HUES6 (cell line): ENCODE measurements at regions not wholly inside any gene's neighbourhood (a gene's known extent, or its start where the extent isn't known, plus 50 kb on each side); places are given as distances from the start of the nearest gene placed in this dataset.
"Not testable (repeated sequence)": the region's sequence is repeated elsewhere in the genome, so short reads cannot be mapped to it uniquely, and the experiment has no call there.

Experiments used
- H3K27ac ChIP-seq: 2 replicates; pipeline ENCODE4 v1.7.0; 2013; ENCODE audit warnings: low read depth, mild to moderate bottlenecking, low read length, inconsistent platforms
- H3K27me3 ChIP-seq: 2 replicates; pipeline ENCODE4 v1.6.1; 2013; ENCODE audit warnings: low read length; ENCODE audit not compliant: control insufficient read depth, insufficient read depth
- H3K36me3 ChIP-seq: 2 replicates; pipeline ENCODE4 v1.6.1; 2013; ENCODE audit warnings: low read length; ENCODE audit not compliant: control insufficient read depth, insufficient read depth
- H3K4me1 ChIP-seq: 2 replicates; pipeline ENCODE4 v1.6.1; 2013; ENCODE audit warnings: low read length; ENCODE audit not compliant: control insufficient read depth, insufficient read depth
- H3K4me3 ChIP-seq: 2 replicates; pipeline ENCODE4 v1.5.1; 2013; ENCODE audit warnings: low read depth, low read length
- H3K9ac ChIP-seq: one replicate; pipeline ENCODE4 v1.6.1; 2013; ENCODE audit warnings: mild to moderate bottlenecking, low read length
- H3K9me3 ChIP-seq: 2 replicates; pipeline ENCODE4 v1.6.1; 2013; ENCODE audit warnings: low read depth, low read length; ENCODE audit not compliant: control insufficient read depth, insufficient read depth

GRCh38 chr13:84741253-84741652 lies 859.0 kb upstream of the SLITRK1 start:
- H3K36me3 ChIP-seq: no peaks in the 10 kb centered on the region
- no peak overlapping the region for H3K9ac ChIP-seq
- H3K27ac ChIP-seq: no peak overlapping the region
- no peaks in the 10 kb centered on the region for H3K9me3 ChIP-seq
- H3K27me3 ChIP-seq: no peaks in the 10 kb centered on the region
- H3K4me1 ChIP-seq: peaks cover 5% of the 10 kb centered on the region; the same call in 1 of the 2 replicates
- H3K4me3 ChIP-seq: no peak overlapping the region

DNA sequence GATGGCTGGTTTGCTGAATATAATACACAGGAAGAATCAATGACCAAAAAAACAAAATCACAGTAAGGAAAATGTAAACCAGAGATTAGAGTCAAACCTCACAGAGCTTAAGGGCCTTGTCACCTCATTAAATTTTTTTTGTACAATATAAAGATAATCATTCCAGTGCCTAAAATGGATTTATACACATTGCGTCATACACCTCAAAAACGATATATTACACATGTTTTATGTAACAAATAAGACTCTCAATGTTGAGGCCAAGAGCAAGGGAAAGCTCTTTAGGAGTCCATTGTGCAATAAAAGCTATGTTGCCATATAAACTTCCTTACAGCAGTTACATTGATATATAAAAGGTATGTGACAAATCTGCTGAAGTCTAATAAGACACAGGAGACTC lies 856.7 kb upstream of the SLITRK1 start:
- H3K4me1 ChIP-seq: peaks cover 5% of the 10 kb centered on the region; the same call in 1 of the 2 replicates
- H3K4me3 ChIP-seq: no peak overlapping the region
- H3K9me3 ChIP-seq: no peaks in the 10 kb centered on the region
- H3K27me3 ChIP-seq: no peaks in the 10 kb centered on the region
- no peak overlapping the region for H3K27ac ChIP-seq
- H3K36me3 ChIP-seq: no peaks in the 10 kb centered on the region
- no peak overlapping the region for H3K9ac ChIP-seq

DNA sequence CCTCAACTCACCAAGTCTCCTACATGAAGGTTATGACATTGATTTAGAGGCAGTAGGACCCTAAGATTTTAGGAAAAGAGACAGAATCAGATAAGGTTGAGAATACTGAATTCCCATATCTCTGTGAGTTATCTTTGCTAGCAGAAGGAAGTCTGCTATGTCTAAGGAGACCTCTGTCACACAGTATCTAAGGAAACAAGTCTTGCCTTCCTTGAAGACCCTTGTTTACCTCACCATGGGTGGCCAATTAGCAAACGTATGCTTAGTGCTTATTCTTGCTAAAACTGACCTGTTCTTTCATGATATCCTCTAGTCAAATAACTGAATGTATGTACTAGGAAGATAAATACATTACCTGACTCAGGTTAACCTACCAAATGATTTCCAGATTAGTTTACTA lies 855.4 kb upstream of the SLITRK1 start:
- Histone ChIP-seq H3K9ac (no peak overlapping the region), H3K27ac (no peak overlapping the region), H3K27me3 (no peaks in the 10 kb centered on the region), H3K36me3 (no peaks in the 10 kb centered on the region), H3K4me3 (no peak overlapping the region), H3K9me3 (no peaks in the 10 kb centered on the region), H3K4me1 (peaks cover 5% of the 10 kb centered on the region; the same call in 1 of the 2 replicates)

GRCh38 chr13:84730376-84730775 lies 848.1 kb upstream of the SLITRK1 start:
- no peaks in the 10 kb centered on the region for H3K4me1 ChIP-seq
- no peaks in the 10 kb centered on the region for H3K36me3 ChIP-seq
- no peak overlapping the region for H3K9ac ChIP-seq
- H3K27me3 ChIP-seq: no peaks in the 10 kb centered on the region
- no peak overlapping the region for H3K4me3 ChIP-seq
- no peak overlapping the region for H3K27ac ChIP-seq
- no peaks in the 10 kb centered on the region for H3K9me3 ChIP-seq

- H3K4me3 ChIP-seq: no peak overlapping the region
- no peaks in the 10 kb centered on the region for H3K27me3 ChIP-seq
- no peak overlapping the region for H3K27ac ChIP-seq
- H3K4me1 ChIP-seq: no peaks in the 10 kb centered on the region
- no peak overlapping the region for H3K9ac ChIP-seq
- H3K36me3 ChIP-seq: no peaks in the 10 kb centered on the region
- H3K9me3 ChIP-seq: no peaks in the 10 kb centered on the region
Observed at GRCh38 chr13:84705982-84706710, 823.9 kb upstream of the SLITRK1 start.

DNA sequence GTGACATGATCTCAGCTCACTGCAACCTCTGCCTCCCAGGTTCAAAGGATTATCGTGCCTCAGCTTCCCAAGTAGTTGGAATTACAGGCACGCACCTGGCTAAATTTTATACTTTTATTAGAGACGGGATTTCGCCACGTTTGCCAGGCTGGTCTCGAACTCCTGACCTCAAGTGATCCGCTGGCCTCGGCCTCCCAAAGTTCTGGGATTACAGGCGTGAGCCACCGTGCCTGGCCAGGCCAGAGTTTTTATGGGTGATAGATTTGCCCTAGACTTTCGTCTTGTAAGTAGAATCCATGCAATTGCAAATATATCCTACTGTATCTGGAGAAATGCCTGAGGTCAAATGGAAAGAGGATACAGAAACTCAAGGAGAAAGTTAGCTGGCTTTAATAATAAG lies 819.9 kb upstream of the SLITRK1 start:
- H3K4me1 ChIP-seq: no peaks in the 10 kb centered on the region
- H3K9me3 ChIP-seq: no peaks in the 10 kb centered on the region
- no peak overlapping the region for H3K27ac ChIP-seq
- no peak overlapping the region for H3K9ac ChIP-seq
- no peaks in the 10 kb centered on the region for H3K36me3 ChIP-seq
- H3K4me3 ChIP-seq: no peak overlapping the region
- H3K27me3 ChIP-seq: no peaks in the 10 kb centered on the region

DNA sequence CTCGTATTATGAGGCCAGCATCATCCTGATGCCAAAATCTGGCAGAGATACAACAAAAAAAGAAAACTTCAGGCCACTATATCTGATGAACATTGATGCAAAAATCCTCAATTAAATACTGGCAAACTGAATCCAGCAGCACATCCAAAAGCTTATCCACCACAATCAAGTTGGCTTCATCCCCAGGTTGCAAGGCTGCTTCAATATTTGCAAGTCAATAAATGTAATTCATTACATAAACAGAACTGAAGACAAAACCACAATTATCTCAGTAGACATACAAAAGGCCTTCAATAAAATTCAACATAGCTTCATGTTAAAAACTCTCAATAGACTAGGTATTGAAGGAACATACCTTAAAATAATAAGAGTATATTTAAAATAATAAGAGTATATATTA lies 815.3 kb upstream of the SLITRK1 start:
- H3K27ac ChIP-seq: not testable (repeated sequence)

DNA sequence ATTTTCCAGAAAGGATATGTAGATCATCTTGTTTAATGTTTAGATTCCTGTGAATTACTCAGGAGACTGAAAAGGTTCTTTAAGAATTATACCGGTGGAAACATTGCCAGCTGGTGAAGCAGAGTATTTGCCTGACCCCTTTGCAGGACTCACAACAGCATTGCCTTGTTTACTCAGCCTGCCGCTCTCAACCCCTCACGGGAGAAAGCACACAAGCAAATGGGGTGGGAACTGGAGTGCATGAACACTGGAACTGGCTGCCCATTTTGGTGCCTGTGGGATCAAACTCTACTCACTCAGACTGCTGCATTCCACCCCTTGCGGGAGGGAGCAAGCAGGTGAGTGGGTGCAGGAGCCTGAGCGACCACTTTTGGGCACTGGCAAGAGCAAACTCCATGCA lies 804.7 kb upstream of the SLITRK1 start:
- Histone ChIP-seq H3K9me3 (no peaks in the 10 kb centered on the region), H3K9ac (no peak overlapping the region), H3K27ac (no peak overlapping the region), H3K27me3 (no peaks in the 10 kb centered on the region), H3K4me1 (no peaks in the 10 kb centered on the region), H3K36me3 (no peaks in the 10 kb centered on the region), H3K4me3 (no peak overlapping the region)

More for the DNA sequence above, 815.3 kb upstream of the SLITRK1 start:
- not testable (repeated sequence) for H3K27me3 ChIP-seq, H3K4me3 ChIP-seq, H3K9me3 ChIP-seq, H3K36me3 ChIP-seq, H3K9ac ChIP-seq, H3K4me1 ChIP-seq

- no peaks in the 10 kb centered on the region for H3K9me3 ChIP-seq
- no peaks in the 10 kb centered on the region for H3K27me3 ChIP-seq
- no peaks in the 10 kb centered on the region for H3K36me3 ChIP-seq
- no peaks in the 10 kb centered on the region for H3K4me1 ChIP-seq
- no peak overlapping the region for H3K4me3 ChIP-seq
- no peak overlapping the region for H3K27ac ChIP-seq
- no peak overlapping the region for H3K9ac ChIP-seq
Observed at GRCh38 chr13:84686458-84686857, 804.2 kb upstream of the SLITRK1 start.

GRCh38 chr13:84684804-84685203 lies 802.5 kb upstream of the SLITRK1 start:
- no peaks in the 10 kb centered on the region for H3K4me1 ChIP-seq
- H3K27me3 ChIP-seq: no peaks in the 10 kb centered on the region
- no peaks in the 10 kb centered on the region for H3K9me3 ChIP-seq
- H3K9ac ChIP-seq: no peak overlapping the region
- no peaks in the 10 kb centered on the region for H3K36me3 ChIP-seq
- no peak overlapping the region for H3K4me3 ChIP-seq
- no peak overlapping the region for H3K27ac ChIP-seq

- Histone ChIP-seq H3K27ac (no peak overlapping the region), H3K27me3 (no peaks in the 10 kb centered on the region), H3K4me3 (no peak overlapping the region), H3K36me3 (no peaks in the 10 kb centered on the region), H3K9me3 (no peaks in the 10 kb centered on the region), H3K9ac (no peak overlapping the region), H3K4me1 (no peaks in the 10 kb centered on the region)
Observed at GRCh38 chr13:84684048-84684662, 801.9 kb upstream of the SLITRK1 start.
